Panc1 (cell line): ENCODE measurements at regions not wholly inside any gene's neighbourhood (a gene's known extent, or its start where the extent isn't known, plus 50 kb on each side); places are given as distances from the start of the nearest gene placed in this dataset.

ENCODE experiments used
- ATAC-seq: fragments of 200-7000 bp; cut with Tn5 transposase; 2 replicates; pipeline ENCODE4 v1.9.1; 2020; ENCODE audit warnings: mild to moderate bottlenecking, moderate library complexity
- BruUV-seq: library from RNA; stranded (reverse); fragments of 400-500 nt; replicated peaks from 2 replicates; lab custom pipeline; 2021; lab: Mats Ljungman, UMichigan
- CTCF ChIA-PET: fragments of 300-600 bp; sonication (Branson Sonifier 250); formaldehyde crosslinking; loops from one replicate; lab custom pipeline; 2022; ENCODE audit warnings: antibody characterized with exemption; lab: Charles Lee
- POLR2A ChIA-PET: fragments of 300-600 bp; sonication (Branson Sonifier 250); formaldehyde crosslinking; loops from one replicate; lab custom pipeline; 2022; ENCODE audit warnings: antibody characterized with exemption; lab: Charles Lee
- DNase-seq: peaks from one replicate; pipeline ENCODE4 v3.0.0-alpha.2; 2010; ENCODE audit warnings: low read depth, low spot score
- H3K27ac ChIP-seq: 2 replicates; pipeline ENCODE4 v1.5.1; 2011; ENCODE audit warnings: mild to moderate bottlenecking, low read length, inconsistent platforms
- H3K27me3 ChIP-seq: fragments of 200-500 bp; sonication (Bioruptor generic); 2 replicates; pipeline ENCODE4 v1.6.0; 2014; ENCODE audit warnings: low read length, inconsistent platforms; ENCODE audit not compliant: control insufficient read depth, insufficient read depth
- H3K36me3 ChIP-seq: fragments of 200-500 bp; sonication (Bioruptor generic); 2 replicates; pipeline ENCODE4 v1.5.1; 2014; ENCODE audit warnings: inconsistent platforms, mild to moderate bottlenecking, low read length, moderate library complexity; ENCODE audit not compliant: control insufficient read depth, insufficient read depth
- H3K4me1 ChIP-seq: 2 replicates; pipeline ENCODE4 v1.5.1; 2011; ENCODE audit warnings: inconsistent platforms, mild to moderate bottlenecking, low read length, moderate library complexity; ENCODE audit not compliant: control insufficient read depth, insufficient read depth
- H3K4me3 ChIP-seq, 2 experiments: 2 replicates each; pipeline ENCODE4 v1.5.1; 2011 to 2012; ENCODE audit warnings: low read depth in 2 of 2, low read length in 2 of 2, mild to moderate bottlenecking in 2 of 2, inconsistent platforms in 1 of 2, moderate library complexity in 1 of 2
- H3K9me3 ChIP-seq: fragments of 200-500 bp; sonication (Bioruptor generic); 2 replicates; pipeline ENCODE4 v1.5.1; 2014; ENCODE audit warnings: low read depth, mild to moderate bottlenecking, inconsistent platforms, low read length, moderate library complexity; ENCODE audit not compliant: control insufficient read depth, insufficient read depth
- POLR2AphosphoS5 ChIP-seq: IDR thresholded peaks from 2 replicates; pipeline ENCODE4 v1.6.1; 2012; ENCODE audit warnings: mild to moderate bottlenecking, low read depth, low read length, moderate library complexity
- REST ChIP-seq, 2 experiments: IDR thresholded peaks; 2 replicates each; pipeline ENCODE4 v1.6.1; 2011 to 2012; ENCODE audit warnings: low read depth in 2 of 2, control low read depth in 1 of 2, low read length in 1 of 2, mild to moderate bottlenecking in 1 of 2, moderate library complexity in 1 of 2; ENCODE audit not compliant: insufficient read depth in 1 of 2
- SIN3A ChIP-seq: IDR thresholded peaks from 2 replicates; pipeline ENCODE4 v1.6.1; 2012; ENCODE audit warnings: low read depth, mild to moderate bottlenecking, low read length, moderate library complexity, borderline replicate concordance; ENCODE audit not compliant: insufficient read depth
- TCF7L2 ChIP-seq: IDR thresholded peaks from 2 replicates; pipeline ENCODE4 v1.6.1; 2011; ENCODE audit warnings: mild to moderate bottlenecking, low read depth, low read length, inconsistent platforms
- in situ Hi-C: cut with HindIII; loops from 2 replicates; pipeline ENCODE4 v1.10.0; 2016; ENCODE audit warnings: low sequenced_read_pairs, low pct_unique_long_range_greater_than_20kb
- intact Hi-C: fragments of 100-400 bp; cut with micrococcal nuclease; formaldehyde crosslinking; loops from one replicate; pipeline ENCODE4 v1.10.0; 2022; ENCODE audit not compliant: unreplicated experiment
- TF ChIP-seq, protein P1 (sequence below): fragments of 450-650 bp; IDR thresholded peaks from 2 replicates; pipeline ENCODE4 v1.5.1; 2017; ENCODE audit warnings: mild to moderate bottlenecking

DNA sequence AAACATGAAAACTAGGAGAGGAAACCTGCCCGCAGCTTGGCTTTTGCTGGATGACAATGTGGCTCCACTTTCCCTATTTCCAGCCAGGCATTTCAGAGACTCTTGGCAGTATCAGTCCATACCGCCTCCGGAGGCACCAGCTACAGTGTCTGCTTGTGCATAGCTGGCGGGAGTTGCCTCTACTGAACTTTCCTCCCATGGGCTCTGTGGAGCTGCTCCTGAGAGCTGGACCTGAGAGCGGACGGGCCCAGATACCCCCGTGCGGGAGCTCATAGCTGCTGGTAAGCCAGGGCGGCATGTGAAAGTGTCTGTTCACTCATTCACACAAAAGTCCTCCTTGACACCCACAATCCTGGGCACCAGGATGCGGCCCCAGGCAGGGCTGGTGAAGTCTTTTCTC lies 130.3 kb upstream of the PMEPA1 start:
- CTCF ChIA-PET: no interaction called here
- no peaks in the 10 kb centered on the region for H3K4me1 ChIP-seq
- TF ChIP-seq SIN3A (no peak), TCF7L2 (no peak), REST (IDR thresholded peaks at IDR 0.05; ENCODE audit: insufficient read depth in 1 of 2, low read depth in 2 of 2, low read length in 1 of 2) (no peak), POLR2AphosphoS5 (no peak)
- TF ChIP-seq, protein P1, sequence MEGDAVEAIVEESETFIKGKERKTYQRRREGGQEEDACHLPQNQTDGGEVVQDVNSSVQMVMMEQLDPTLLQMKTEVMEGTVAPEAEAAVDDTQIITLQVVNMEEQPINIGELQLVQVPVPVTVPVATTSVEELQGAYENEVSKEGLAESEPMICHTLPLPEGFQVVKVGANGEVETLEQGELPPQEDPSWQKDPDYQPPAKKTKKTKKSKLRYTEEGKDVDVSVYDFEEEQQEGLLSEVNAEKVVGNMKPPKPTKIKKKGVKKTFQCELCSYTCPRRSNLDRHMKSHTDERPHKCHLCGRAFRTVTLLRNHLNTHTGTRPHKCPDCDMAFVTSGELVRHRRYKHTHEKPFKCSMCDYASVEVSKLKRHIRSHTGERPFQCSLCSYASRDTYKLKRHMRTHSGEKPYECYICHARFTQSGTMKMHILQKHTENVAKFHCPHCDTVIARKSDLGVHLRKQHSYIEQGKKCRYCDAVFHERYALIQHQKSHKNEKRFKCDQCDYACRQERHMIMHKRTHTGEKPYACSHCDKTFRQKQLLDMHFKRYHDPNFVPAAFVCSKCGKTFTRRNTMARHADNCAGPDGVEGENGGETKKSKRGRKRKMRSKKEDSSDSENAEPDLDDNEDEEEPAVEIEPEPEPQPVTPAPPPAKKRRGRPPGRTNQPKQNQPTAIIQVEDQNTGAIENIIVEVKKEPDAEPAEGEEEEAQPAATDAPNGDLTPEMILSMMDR: no peak
- no peaks in the 10 kb centered on the region for H3K36me3 ChIP-seq
- POLR2A ChIA-PET: no interaction called here
- no peak for DNase-seq
- in situ Hi-C loops: no loop called here
- BruUV-seq: no TSS peak
- no peaks in the 10 kb centered on the region for H3K27me3 ChIP-seq
- no peaks in the 10 kb centered on the region for H3K9me3 ChIP-seq
- H3K27ac ChIP-seq: no peak overlapping the region
- intact Hi-C loops: no loop called here
- ATAC-seq: no peak
- no peak overlapping the region for H3K4me3 ChIP-seq

DNA sequence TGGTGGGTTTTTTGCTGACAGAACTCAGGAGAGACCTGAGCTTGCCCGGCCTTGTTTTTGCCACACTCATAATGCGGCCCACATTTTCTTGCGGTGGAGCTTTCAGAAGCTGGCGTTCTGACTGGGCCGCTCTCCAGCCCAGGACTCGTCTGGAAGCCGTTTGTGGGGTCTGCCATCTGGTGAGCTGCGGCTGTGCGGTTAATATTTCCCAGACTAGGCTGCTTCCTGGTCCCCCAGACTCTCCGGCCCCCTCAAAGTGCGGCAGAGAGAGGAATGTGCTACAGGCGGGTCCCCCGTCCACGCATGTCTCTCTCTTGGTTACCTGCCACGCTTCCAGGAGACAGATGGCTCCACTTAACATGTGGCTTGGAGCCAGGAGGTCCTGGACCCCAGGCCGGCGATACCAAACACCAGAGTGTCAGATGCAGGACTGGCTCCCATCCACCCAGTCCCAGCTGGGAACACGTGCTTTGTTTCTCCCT lies 128.9 kb upstream of the PMEPA1 start:
- H3K9me3 ChIP-seq: no peaks in the 10 kb centered on the region
- TF ChIP-seq, protein P1: no peak
- TF ChIP-seq TCF7L2 (no peak), SIN3A (no peak), POLR2AphosphoS5 (no peak), REST (IDR thresholded peaks at IDR 0.05; ENCODE audit: insufficient read depth in 1 of 2, low read depth in 2 of 2, low read length in 1 of 2) (no peak)
- CTCF ChIA-PET: no interaction called here
- in situ Hi-C loops: no loop called here
- ATAC-seq (no peak), DNase-seq (no peak)
- no peaks in the 10 kb centered on the region for H3K4me1 ChIP-seq
- H3K27me3 ChIP-seq: no peaks in the 10 kb centered on the region
- intact Hi-C loops: no loop called here
- POLR2A ChIA-PET: no interaction called here
- H3K36me3 ChIP-seq: no peaks in the 10 kb centered on the region
- H3K27ac ChIP-seq: no peak overlapping the region
- no peak overlapping the region for H3K4me3 ChIP-seq
- BruUV-seq: no TSS peak
